ENCODE measurements at regions not wholly inside any gene's neighbourhood (a gene's known extent, or its start where the extent isn't known, plus 50 kb on each side); places are given as distances from the start of the nearest gene placed in this dataset.

GRCh38 chr18:38933910-38934510 is 1368.4 kb upstream of the CELF4 start:
- H3K4me3 ChIP-seq: no peak overlapping the region
- H3K27me3 ChIP-seq (replicated peaks): no peaks in the 10 kb centered on the region
- no peak for DNase-seq (ENCODE audit: low read depth in 1 of 2, low spot score in 2 of 2)
- peaks cover 5% of the 10 kb centered on the region; the same call in 1 of the 2 replicates for H3K9me3 ChIP-seq (replicated peaks)
- no peaks in the 10 kb centered on the region for H3K36me3 ChIP-seq
- no peaks in the 10 kb centered on the region for H3K4me1 ChIP-seq (replicated peaks)
- H3K27ac ChIP-seq: no peak overlapping the region

- no peak for DNase-seq (ENCODE audit: low read depth in 1 of 2, low spot score in 2 of 2)
- Histone ChIP-seq H3K9me3 (replicated peaks) (peaks cover 5% of the 10 kb centered on the region; the same call in 1 of the 2 replicates), H3K27ac (no peak overlapping the region), H3K27me3 (replicated peaks) (no peaks in the 10 kb centered on the region), H3K4me3 (no peak overlapping the region), H3K36me3 (no peaks in the 10 kb centered on the region), H3K4me1 (replicated peaks) (no peaks in the 10 kb centered on the region)
These were observed 1367.7 kb upstream of the CELF4 start for GRCh38 chr18:38933322-38933721.

- DNase-seq (ENCODE audit: low read depth in 1 of 2, low spot score in 2 of 2): no peak
- H3K27me3 ChIP-seq (replicated peaks): no peaks in the 10 kb centered on the region
- H3K4me3 ChIP-seq: no peak overlapping the region
- no peak overlapping the region for H3K27ac ChIP-seq
- no peaks in the 10 kb centered on the region for H3K36me3 ChIP-seq
- peaks cover 5% of the 10 kb centered on the region; the same call in 1 of the 2 replicates for H3K9me3 ChIP-seq (replicated peaks)
- H3K4me1 ChIP-seq (replicated peaks): no peaks in the 10 kb centered on the region
These were observed 1367.2 kb upstream of the CELF4 start for GRCh38 chr18:38932752-38933151.

GRCh38 chr18:38931754-38932050 is 1366.1 kb upstream of the CELF4 start:
- Histone ChIP-seq H3K27me3 (replicated peaks) (no peaks in the 10 kb centered on the region), H3K36me3 (no peaks in the 10 kb centered on the region), H3K27ac (no peak overlapping the region), H3K4me1 (replicated peaks) (no peaks in the 10 kb centered on the region), H3K4me3 (no peak overlapping the region), H3K9me3 (replicated peaks) (peaks cover 5% of the 10 kb centered on the region; the same call in 1 of the 2 replicates)
- DNase-seq (ENCODE audit: low read depth in 1 of 2, low spot score in 2 of 2): no peak

- no peaks in the 10 kb centered on the region for H3K36me3 ChIP-seq
- no peak overlapping the region for H3K27ac ChIP-seq
- no peaks in the 10 kb centered on the region for H3K4me1 ChIP-seq (replicated peaks)
- H3K27me3 ChIP-seq (replicated peaks): no peaks in the 10 kb centered on the region
- H3K9me3 ChIP-seq (replicated peaks): peaks cover 5% of the 10 kb centered on the region; the same call in 1 of the 2 replicates
- no peak for DNase-seq (ENCODE audit: low read depth in 1 of 2, low spot score in 2 of 2)
- no peak overlapping the region for H3K4me3 ChIP-seq
These were observed 1365.5 kb upstream of the CELF4 start for GRCh38 chr18:38930881-38931753.

- no peaks in the 10 kb centered on the region for H3K36me3 ChIP-seq
- H3K27me3 ChIP-seq (replicated peaks): no peaks in the 10 kb centered on the region
- no peak overlapping the region for H3K27ac ChIP-seq
- no peaks in the 10 kb centered on the region for H3K4me1 ChIP-seq (replicated peaks)
- no peak for DNase-seq (ENCODE audit: low read depth in 1 of 2, low spot score in 2 of 2)
- no peak overlapping the region for H3K4me3 ChIP-seq
- peaks cover 3% of the 10 kb centered on the region; the same call in 1 of the 2 replicates for H3K9me3 ChIP-seq (replicated peaks)
These were observed 1357.9 kb upstream of the CELF4 start for GRCh38 chr18:38923540-38923939.

- no peak overlapping the region for H3K4me3 ChIP-seq
- no peaks in the 10 kb centered on the region for H3K4me1 ChIP-seq (replicated peaks)
- peaks cover 3% of the 10 kb centered on the region; the same call in 1 of the 2 replicates for H3K9me3 ChIP-seq (replicated peaks)
- no peaks in the 10 kb centered on the region for H3K27me3 ChIP-seq (replicated peaks)
- H3K27ac ChIP-seq: no peak overlapping the region
- no peak for DNase-seq (ENCODE audit: low read depth in 1 of 2, low spot score in 2 of 2)
- H3K36me3 ChIP-seq: no peaks in the 10 kb centered on the region
These were observed 1357.5 kb upstream of the CELF4 start for GRCh38 chr18:38923126-38923525.

GRCh38 chr18:38909972-38910371 is 1344.4 kb upstream of the CELF4 start:
- no peaks in the 10 kb centered on the region for H3K4me1 ChIP-seq (replicated peaks)
- no peaks in the 10 kb centered on the region for H3K36me3 ChIP-seq
- no peak for DNase-seq (ENCODE audit: low read depth in 1 of 2, low spot score in 2 of 2)

GRCh38 chr18:38902796-38903195 is 1337.2 kb upstream of the CELF4 start:
- Histone ChIP-seq H3K27me3 (replicated peaks) (no peaks in the 10 kb centered on the region), H3K4me3 (no peak overlapping the region), H3K4me1 (replicated peaks) (no peaks in the 10 kb centered on the region), H3K27ac (no peak overlapping the region), H3K36me3 (no peaks in the 10 kb centered on the region), H3K9me3 (replicated peaks) (peaks cover 7% of the 10 kb centered on the region; the same call in 1 of the 2 replicates)
- DNase-seq (ENCODE audit: low read depth in 1 of 2, low spot score in 2 of 2): no peak

More at GRCh38 chr18:38909972-38910371, 1344.4 kb upstream of the CELF4 start:
- Histone ChIP-seq H3K27ac (no peak overlapping the region), H3K27me3 (replicated peaks) (no peaks in the 10 kb centered on the region), H3K9me3 (replicated peaks) (peaks cover 5% of the 10 kb centered on the region; the same call in 1 of the 2 replicates), H3K4me3 (no peak overlapping the region)

GRCh38 chr18:38900445-38900844 is 1334.8 kb upstream of the CELF4 start:
- H3K9me3 ChIP-seq (replicated peaks): peaks cover 10% of the 10 kb centered on the region
- DNase-seq (ENCODE audit: low read depth in 1 of 2, low spot score in 2 of 2): no peak
- H3K4me1 ChIP-seq (replicated peaks): no peaks in the 10 kb centered on the region
- no peak overlapping the region for H3K4me3 ChIP-seq
- H3K27ac ChIP-seq: no peak overlapping the region
- H3K27me3 ChIP-seq (replicated peaks): no peaks in the 10 kb centered on the region
- H3K36me3 ChIP-seq: no peaks in the 10 kb centered on the region

GRCh38 chr18:38900031-38900430 is 1334.4 kb upstream of the CELF4 start:
- Histone ChIP-seq H3K27ac (no peak overlapping the region), H3K9me3 (replicated peaks) (peaks cover 10% of the 10 kb centered on the region), H3K36me3 (no peaks in the 10 kb centered on the region), H3K4me1 (replicated peaks) (no peaks in the 10 kb centered on the region), H3K4me3 (no peak overlapping the region), H3K27me3 (replicated peaks) (no peaks in the 10 kb centered on the region)
- no peak for DNase-seq (ENCODE audit: low read depth in 1 of 2, low spot score in 2 of 2)

GRCh38 chr18:38899252-38899651 is 1333.7 kb upstream of the CELF4 start:
- DNase-seq (ENCODE audit: low read depth in 1 of 2, low spot score in 2 of 2): no peak
- Histone ChIP-seq H3K36me3 (no peaks in the 10 kb centered on the region), H3K27ac (no peak overlapping the region), H3K4me1 (replicated peaks) (no peaks in the 10 kb centered on the region), H3K27me3 (replicated peaks) (no peaks in the 10 kb centered on the region), H3K4me3 (no peak overlapping the region), H3K9me3 (replicated peaks) (peaks cover 10% of the 10 kb centered on the region)

GRCh38 chr18:38898167-38898566 is 1332.6 kb upstream of the CELF4 start:
- Histone ChIP-seq H3K27me3 (replicated peaks) (no peaks in the 10 kb centered on the region), H3K9me3 (replicated peaks) (peaks cover 10% of the 10 kb centered on the region), H3K4me3 (no peak overlapping the region), H3K36me3 (no peaks in the 10 kb centered on the region), H3K27ac (no peak overlapping the region), H3K4me1 (replicated peaks) (no peaks in the 10 kb centered on the region)
- no peak for DNase-seq (ENCODE audit: low read depth in 1 of 2, low spot score in 2 of 2)

GRCh38 chr18:38895560-38895959 is 1330.0 kb upstream of the CELF4 start:
- Histone ChIP-seq H3K4me3 (no peak overlapping the region), H3K27ac (no peak overlapping the region), H3K27me3 (replicated peaks) (no peaks in the 10 kb centered on the region), H3K9me3 (replicated peaks) (peaks cover 10% of the 10 kb centered on the region), H3K36me3 (no peaks in the 10 kb centered on the region), H3K4me1 (replicated peaks) (no peaks in the 10 kb centered on the region)
- no peak for DNase-seq (ENCODE audit: low read depth in 1 of 2, low spot score in 2 of 2)
